ENCODE measurements at regions not wholly inside any gene's neighbourhood (a gene's known extent, or its start where the extent isn't known, plus 50 kb on each side); places are given as distances from the start of the nearest gene placed in this dataset.

- H3K9me3 ChIP-seq = no peaks in the 10 kb centered on the region
- H3K27ac ChIP-seq = no peak overlapping the region
- DNase-seq (ENCODE audit: extremely low spot score in 2 of 2) = no peak
- H3K27me3 ChIP-seq = no peaks in the 10 kb centered on the region
- H3K36me3 ChIP-seq = no peaks in the 10 kb centered on the region
- intact Hi-C loops (cut with DNase I) = no loop called here
- no peak for TF ChIP-seq POLR2AphosphoS5 (IDR thresholded peaks at IDR 0.05; ENCODE audit: insufficient read depth in 1 of 2, low read depth in 1 of 2)
- no peak for TF ChIP-seq POLR2A (IDR thresholded peaks at IDR 0.05)
- no peak for TF ChIP-seq CTCF (IDR thresholded peaks at IDR 0.05)
- H3K4me1 ChIP-seq = peaks cover 23% of the 10 kb centered on the region
- no peak overlapping the region for H3K4me3 ChIP-seq
Measured at GRCh38 chr14:22505309-22505696, 83.7 kb downstream of the DAD1 start.

- Histone ChIP-seq H3K27me3 (no peaks in the 10 kb centered on the region), H3K9me3 (no peaks in the 10 kb centered on the region), H3K27ac (peak overlapping the region; percentile 55), H3K4me1 (peaks cover 17% of the 10 kb centered on the region), H3K4me3 (no peak overlapping the region), H3K36me3 (no peaks in the 10 kb centered on the region)
- no peak for DNase-seq (ENCODE audit: extremely low spot score in 2 of 2)
- TF ChIP-seq POLR2AphosphoS5 (IDR thresholded peaks at IDR 0.05; ENCODE audit: insufficient read depth in 1 of 2, low read depth in 1 of 2) = no peak
- TF ChIP-seq POLR2A (IDR thresholded peaks at IDR 0.05) = no peak
- TF ChIP-seq CTCF (IDR thresholded peaks at IDR 0.05) = no peak
- intact Hi-C loops (cut with DNase I) = no loop called here
Measured at GRCh38 chr14:22502551-22502950, 86.5 kb downstream of the DAD1 start.

GRCh38 chr14:22502007-22502406 is 87.0 kb downstream of the DAD1 start:
- Histone ChIP-seq H3K4me1 (peaks cover 23% of the 10 kb centered on the region), H3K9me3 (no peaks in the 10 kb centered on the region), H3K27ac (peak overlapping the region; percentile 55), H3K4me3 (no peak overlapping the region), H3K36me3 (no peaks in the 10 kb centered on the region), H3K27me3 (no peaks in the 10 kb centered on the region)
- intact Hi-C loops (cut with DNase I) = no loop called here
- TF ChIP-seq POLR2AphosphoS5 (IDR thresholded peaks at IDR 0.05; ENCODE audit: insufficient read depth in 1 of 2, low read depth in 1 of 2) (peak in 1 of 2 donors; percentile 32), POLR2A (IDR thresholded peaks at IDR 0.05) (no peak)
- no peak for DNase-seq (ENCODE audit: extremely low spot score in 2 of 2)

- H3K27me3 ChIP-seq = no peaks in the 10 kb centered on the region
- TF ChIP-seq POLR2A (IDR thresholded peaks at IDR 0.05) (no peak), CTCF (IDR thresholded peaks at IDR 0.05) (no peak), POLR2AphosphoS5 (IDR thresholded peaks at IDR 0.05; ENCODE audit: insufficient read depth in 1 of 2, low read depth in 1 of 2) (no peak)
- intact Hi-C loops (cut with DNase I) = no loop called here
- H3K9me3 ChIP-seq = no peaks in the 10 kb centered on the region
- H3K4me1 ChIP-seq = peaks cover 25% of the 10 kb centered on the region
- H3K4me3 ChIP-seq = no peak overlapping the region
- H3K36me3 ChIP-seq = no peaks in the 10 kb centered on the region
- H3K27ac ChIP-seq = peak overlapping the region; percentile 55
- DNase-seq (ENCODE audit: extremely low spot score in 2 of 2) = no peak
Measured at GRCh38 chr14:22500954-22501726, 87.9 kb downstream of the DAD1 start.

- peaks cover 25% of the 10 kb centered on the region for H3K4me1 ChIP-seq
- DNase-seq (ENCODE audit: extremely low spot score in 2 of 2) = no peak
- no peak overlapping the region for H3K4me3 ChIP-seq
- H3K9me3 ChIP-seq = no peaks in the 10 kb centered on the region
- TF ChIP-seq POLR2A (IDR thresholded peaks at IDR 0.05) (no peak), POLR2AphosphoS5 (IDR thresholded peaks at IDR 0.05; ENCODE audit: insufficient read depth in 1 of 2, low read depth in 1 of 2) (no peak), CTCF (IDR thresholded peaks at IDR 0.05) (no peak)
- intact Hi-C loops (cut with DNase I) = no loop called here
- H3K27ac ChIP-seq = no peak overlapping the region
- no peaks in the 10 kb centered on the region for H3K36me3 ChIP-seq
- no peaks in the 10 kb centered on the region for H3K27me3 ChIP-seq
Measured at GRCh38 chr14:22500525-22500924, 88.5 kb downstream of the DAD1 start.

All from vagina (tissue), 2 donors.